HCT116 (cell line): ENCODE measurements at regions not wholly inside any gene's neighbourhood (a gene's known extent, or its start where the extent isn't known, plus 50 kb on each side); places are given as distances from the start of the nearest gene placed in this dataset.

Source experiments
- ATAC-seq: fragments of 200-7000 bp; cut with Tn5 transposase; 2 replicates; pipeline ENCODE4 v1.9.1; 2020; ENCODE audit warnings: mild to moderate bottlenecking, moderate library complexity
- BruUV-seq: library from RNA; stranded (reverse); fragments of 400-500 nt; replicated peaks from 2 replicates; lab custom pipeline; 2021; lab: Mats Ljungman, UMichigan
- CTCF ChIA-PET: fragments of 300-600 bp; sonication (Branson Sonifier 250); formaldehyde crosslinking; loops from one replicate; lab custom pipeline; 2021; ENCODE audit warnings: antibody characterized with exemption; lab: Charles Lee
- POLR2A ChIA-PET: fragments of 300-600, 350-600 bp; sonication (Branson Sonifier 250); formaldehyde crosslinking; loops from one replicate; lab custom pipeline; 2021; ENCODE audit warnings: antibody characterized with exemption; lab: Charles Lee
- RAD21 ChIA-PET, 2 experiments: fragments of 300-600 bp; sonication (Branson Sonifier 250); formaldehyde crosslinking; loops; one replicate each; lab custom pipeline; 2023; ENCODE audit warnings: low total read pairs in 2 of 2; ENCODE audit not compliant: uncharacterized antibody in 2 of 2, unreplicated experiment in 2 of 2, low non-redundant PET in 1 of 2; lab: Charles Lee
- DNase-seq: peaks from one replicate; pipeline ENCODE4 v3.0.0-alpha.2; 2010; ENCODE audit warnings: low read depth, low spot score
- H2AFZ ChIP-seq: fragments of 200-600 bp; shearing (Covaris generic), sonication (generic); 2 replicates; pipeline ENCODE4 v1.6.1; 2017; ENCODE audit warnings: low read depth, mixed run types, mixed read lengths, antibody characterized with exemption, low read length; ENCODE audit not compliant: poor library complexity, severe bottlenecking
- H3K27ac ChIP-seq: 2 replicates; pipeline ENCODE4 v1.5.1; 2012; ENCODE audit warnings: low read depth, low read length
- H3K27me3 ChIP-seq: fragments of 200-600 bp; sonication (generic); 2 replicates; pipeline ENCODE4 v1.6.1; 2016; ENCODE audit warnings: mixed run types, low read length, mixed read lengths; ENCODE audit not compliant: insufficient read depth
- H3K36me3 ChIP-seq, 2 experiments: fragments of 200-500 bp in 1 of 2; fragments of 200-600 bp in 1 of 2; sonication (Bioruptor generic) in 1 of 2; sonication (generic) in 1 of 2; 2 replicates each; pipeline versions ENCODE4 v1.5.1 to v1.6.1; 2014 to 2016; ENCODE audit warnings: low read length in 2 of 2, inconsistent platforms in 1 of 2, mixed read lengths in 1 of 2, mixed run types in 1 of 2; ENCODE audit not compliant: insufficient read depth in 2 of 2, control insufficient read depth in 1 of 2
- H3K4me1 ChIP-seq, 2 experiments: fragments of 200-600 bp in 1 of 2; sonication (generic) in 1 of 2; 2 replicates each; pipeline versions ENCODE4 v1.5.1 to v1.6.1; 2012 to 2017; ENCODE audit warnings: low read length in 2 of 2, inconsistent platforms in 1 of 2, mild to moderate bottlenecking in 1 of 2, mixed read lengths in 1 of 2, mixed run types in 1 of 2, moderate library complexity in 1 of 2; ENCODE audit not compliant: insufficient read depth in 2 of 2, control insufficient read depth in 1 of 2
- H3K4me2 ChIP-seq: fragments of 200-600 bp; sonication (generic); 2 replicates; pipeline ENCODE4 v1.6.1; 2017; ENCODE audit warnings: mixed run types, low read length, mixed read lengths
- H3K4me3 ChIP-seq, 2 experiments: fragments of 200-600 bp in 1 of 2; sonication (generic) in 1 of 2; replicated peaks in 1 of 2; 2 replicates each; pipeline ENCODE4 v1.5.1; 2011 to 2016; ENCODE audit warnings: low read length in 2 of 2, control low read depth in 1 of 2, low read depth in 1 of 2, mild to moderate bottlenecking in 1 of 2, mixed read lengths in 1 of 2, mixed run types in 1 of 2
- H3K79me2 ChIP-seq: fragments of 200-600 bp; sonication (generic); 2 replicates; pipeline ENCODE4 v1.6.1; 2017; ENCODE audit warnings: mild to moderate bottlenecking, mixed run types, low read length, moderate library complexity, mixed read lengths; ENCODE audit not compliant: insufficient read depth
- H3K9ac ChIP-seq: fragments of 200-600 bp; sonication (generic); 2 replicates; pipeline ENCODE4 v1.6.1; 2016; ENCODE audit warnings: low read length, mixed read lengths
- H3K9me2 ChIP-seq: fragments of 200-600 bp; sonication (generic), shearing (Covaris generic); 2 replicates; pipeline ENCODE4 v1.6.1; 2017; ENCODE audit warnings: mixed run types, mild to moderate bottlenecking, moderate library complexity; ENCODE audit not compliant: insufficient read depth
- H3K9me3 ChIP-seq, 2 experiments: fragments of 200-500 bp in 1 of 2; fragments of 200-600 bp in 1 of 2; sonication (Bioruptor generic) in 1 of 2; sonication (generic) in 1 of 2; 2 replicates each; pipeline ENCODE4 v1.6.1; 2014 to 2017; ENCODE audit warnings: low read length in 2 of 2, mixed read lengths in 2 of 2, inconsistent platforms in 1 of 2, low read depth in 1 of 2, mild to moderate bottlenecking in 1 of 2, mixed run types in 1 of 2, moderate library complexity in 1 of 2; ENCODE audit not compliant: control insufficient read depth in 1 of 2, insufficient read depth in 1 of 2
- H4K20me1 ChIP-seq: fragments of 200-600 bp; sonication (generic), shearing (Covaris generic); 2 replicates; pipeline ENCODE4 v1.6.1; 2017; ENCODE audit warnings: mixed run types, mild to moderate bottlenecking, moderate library complexity; ENCODE audit not compliant: insufficient read depth
- ATF3 ChIP-seq: IDR thresholded peaks from 2 replicates; pipeline ENCODE4 v1.6.1; 2012
- CBX3 ChIP-seq: IDR thresholded peaks from 2 replicates; pipeline ENCODE4 v1.6.1; 2012; ENCODE audit warnings: low read depth
- EGR1 ChIP-seq: IDR thresholded peaks from 2 replicates; pipeline ENCODE4 v1.6.1; 2012; ENCODE audit warnings: low read depth
- EZH2 ChIP-seq: fragments of 200-600 bp; sonication (generic); IDR thresholded peaks from 2 replicates; pipeline ENCODE4 v1.6.1; 2017; ENCODE audit warnings: antibody characterized with exemption, mixed run types
- MAX ChIP-seq: IDR thresholded peaks from 2 replicates; pipeline ENCODE4 v1.6.1; 2012
- POLR2A ChIP-seq: IDR thresholded peaks from 2 replicates; pipeline ENCODE4 v1.7.0; 2011; ENCODE audit warnings: borderline replicate concordance; ENCODE audit not compliant: insufficient read depth, insufficient read length; ENCODE audit errors: extremely low read depth
- SIN3A ChIP-seq: IDR thresholded peaks from 2 replicates; pipeline ENCODE4 v1.6.1; 2012; ENCODE audit warnings: low read depth
- ZBTB33 ChIP-seq: IDR thresholded peaks from 2 replicates; pipeline ENCODE4 v1.6.1; 2011; ENCODE audit warnings: mild to moderate bottlenecking, low read length, moderate library complexity; ENCODE audit not compliant: insufficient replicate concordance; ENCODE audit errors: extremely low read depth
- intact Hi-C: fragments of 100-400 bp; cut with micrococcal nuclease; formaldehyde crosslinking; loops from 2 replicates; pipeline ENCODE4 v1.10.0; 2022

GRCh38 chr12:22755629-22756028 lies 130.7 kb downstream of the ETNK1 start:
- no peak overlapping the region for H2AFZ ChIP-seq
- no peak overlapping the region for H3K9ac ChIP-seq
- POLR2A ChIA-PET = no interaction called here
- H3K4me1 ChIP-seq = no peaks in the 10 kb centered on the region
- no TSS peak for BruUV-seq
- no peak for DNase-seq
- H3K4me2 ChIP-seq = no peak overlapping the region
- RAD21 ChIA-PET = interaction anchor here in 1 of 2 experiments (0.7 kb wide), 1 partner anchor 766 kb away, joined by 4 read pairs; no protein-coding TSS in a partner anchor
- H3K79me2 ChIP-seq = no peaks in the 10 kb centered on the region
- H3K27me3 ChIP-seq = no peaks in the 10 kb centered on the region
- H3K36me3 ChIP-seq = no peaks in the 10 kb centered on the region
- no peaks in the 10 kb centered on the region for H3K9me2 ChIP-seq
- H3K4me3 ChIP-seq = no peak overlapping the region
- no peak for ATAC-seq
- CTCF ChIA-PET = no interaction called here
- H3K9me3 ChIP-seq = no peaks in the 10 kb centered on the region
- intact Hi-C loops = no loop called here
- H3K27ac ChIP-seq = no peak overlapping the region
- no peak for TF ChIP-seq EGR1
- TF ChIP-seq ATF3 = no peak
- no peak for TF ChIP-seq EZH2
- TF ChIP-seq SIN3A = no peak
- TF ChIP-seq CBX3 = no peak
- no peak for TF ChIP-seq POLR2A
- no peak for TF ChIP-seq ZBTB33
- no peak for TF ChIP-seq MAX
- H4K20me1 ChIP-seq = no peaks in the 10 kb centered on the region; the same call in 1 of the 2 replicates
